ENCODE measurements at regions not wholly inside any gene's neighbourhood (a gene's known extent, or its start where the extent isn't known, plus 50 kb on each side); places are given as distances from the start of the nearest gene placed in this dataset.

GRCh38 chr4:133823177-133823576 is 378.4 kb downstream of the PABPC4L start:
- TF ChIP-seq CTCF (IDR thresholded peaks at IDR 0.05; ENCODE audit: low read depth, low read length, missing control alignments): no peak
- H3K4me3 ChIP-seq (replicated peaks; ENCODE audit: low read depth, low read length): no peak overlapping the region

GRCh38 chr4:133812954-133813353 is 388.6 kb downstream of the PABPC4L start:
- no peak for DNase-seq (ENCODE audit: extremely low read depth, low read depth)
- no peak for TF ChIP-seq CTCF (IDR thresholded peaks at IDR 0.05; ENCODE audit: low read depth, low read length, missing control alignments)
- H3K4me3 ChIP-seq (replicated peaks; ENCODE audit: low read depth, low read length): no peak overlapping the region

More at GRCh38 chr4:133823177-133823576, 378.4 kb downstream of the PABPC4L start:
- no peak for DNase-seq (ENCODE audit: extremely low read depth, low read depth)

- no peak overlapping the region for H3K4me3 ChIP-seq (replicated peaks; ENCODE audit: low read depth, low read length)
- DNase-seq (ENCODE audit: extremely low read depth, low read depth): no peak
- no peak for TF ChIP-seq CTCF (IDR thresholded peaks at IDR 0.05; ENCODE audit: low read depth, low read length, missing control alignments)
Measured at GRCh38 chr4:133812236-133812635, 389.4 kb downstream of the PABPC4L start.

- H3K4me3 ChIP-seq (replicated peaks; ENCODE audit: low read depth, low read length): no peak overlapping the region
- no peak for DNase-seq (ENCODE audit: extremely low read depth, low read depth)
- no peak for TF ChIP-seq CTCF (IDR thresholded peaks at IDR 0.05; ENCODE audit: low read depth, low read length, missing control alignments)
Measured at GRCh38 chr4:133808151-133808550, 393.4 kb downstream of the PABPC4L start.

GRCh38 chr4:133803341-133803740 is 398.2 kb downstream of the PABPC4L start:
- TF ChIP-seq CTCF (IDR thresholded peaks at IDR 0.05; ENCODE audit: low read depth, low read length, missing control alignments): no peak
- no peak overlapping the region for H3K4me3 ChIP-seq (replicated peaks; ENCODE audit: low read depth, low read length)
- DNase-seq (ENCODE audit: extremely low read depth, low read depth): no peak

- TF ChIP-seq CTCF (IDR thresholded peaks at IDR 0.05; ENCODE audit: low read depth, low read length, missing control alignments): no peak
- no peak for DNase-seq (ENCODE audit: extremely low read depth, low read depth)
- no peak overlapping the region for H3K4me3 ChIP-seq (replicated peaks; ENCODE audit: low read depth, low read length)
Measured at GRCh38 chr4:133802359-133803140, 399.0 kb downstream of the PABPC4L start.

GRCh38 chr4:133801883-133802282 is 399.7 kb downstream of the PABPC4L start:
- no peak for TF ChIP-seq CTCF (IDR thresholded peaks at IDR 0.05; ENCODE audit: low read depth, low read length, missing control alignments)
- H3K4me3 ChIP-seq (replicated peaks; ENCODE audit: low read depth, low read length): no peak overlapping the region
- DNase-seq (ENCODE audit: extremely low read depth, low read depth): no peak

Data from HFF-Myc (cell line).